ENCODE measurements at regions not wholly inside any gene's neighbourhood (a gene's known extent, or its start where the extent isn't known, plus 50 kb on each side); places are given as distances from the start of the nearest gene placed in this dataset.

GRCh38 chr17:33798308-33798707, 456.8 kb upstream of the CCL2 start:
- Histone ChIP-seq H4K5ac (ENCODE audit: low read depth, low read length) (no peak overlapping the region), H3K4ac (ENCODE audit: low read depth, low read length) (no peak overlapping the region), H2AK5ac (ENCODE audit: low read depth, low read length) (no peak overlapping the region), H3K9me1 (ENCODE audit: insufficient read depth, low read length) (no peaks in the 10 kb centered on the region), H4K91ac (ENCODE audit: insufficient read depth, low read depth, low read length) (no peak overlapping the region), H3K27me3 (ENCODE audit: control insufficient read depth, insufficient read depth, low read length) (no peaks in the 10 kb centered on the region), H3K9ac (ENCODE audit: low read depth, low read length) (no peak overlapping the region), H2BK5ac (ENCODE audit: low read depth, low read length, poor library complexity, severe bottlenecking) (no peak overlapping the region), H3K4me3 (ENCODE audit: insufficient read depth, low read depth, low read length) (no peak overlapping the region), H3K79me1 (ENCODE audit: low read depth in 1 of 2, low read length in 2 of 2) (no peaks in the 10 kb centered on the region), H3K36me3 (ENCODE audit: control insufficient read depth, insufficient read depth, low read length) (no peaks in the 10 kb centered on the region), H2AK9ac (replicated peaks; ENCODE audit: low read depth, low read length, poor library complexity) (no peak overlapping the region), H3K4me2 (ENCODE audit: low read depth, low read length) (no peak overlapping the region), H2BK20ac (ENCODE audit: low read depth, low read length) (no peak overlapping the region), H3K56ac (ENCODE audit: extremely low read depth, insufficient read depth, low read length) (no peak overlapping the region), H3K27ac (ENCODE audit: insufficient read depth, low read length) (no peak overlapping the region), H4K8ac (ENCODE audit: low read depth in 2 of 2, low read length in 2 of 2) (no peak overlapping the region), H3K14ac (replicated peaks; ENCODE audit: low read depth, low read length) (no peak overlapping the region), H2AFZ (replicated peaks; ENCODE audit: low read length, poor library complexity) (no peak overlapping the region), H2BK15ac (ENCODE audit: low read depth, low read length) (no peak overlapping the region), H4K20me1 (ENCODE audit: insufficient read depth, low read length) (no peaks in the 10 kb centered on the region), H3K4me1 (ENCODE audit: control insufficient read depth, insufficient read depth, low read length) (no peaks in the 10 kb centered on the region), H3K18ac (ENCODE audit: low read depth, low read length) (no peak overlapping the region), H2BK120ac (ENCODE audit: low read depth, low read length) (no peak overlapping the region), H3K9me3 (ENCODE audit: control insufficient read depth, insufficient read depth, low read length) (no peaks in the 10 kb centered on the region), H3K23ac (ENCODE audit: low read depth, low read length) (no peak overlapping the region)
- ATAC-seq (ENCODE audit: low read depth) (no peak), DNase-seq (no peak)
- intact Hi-C loops (cut with micrococcal nuclease) (no loop called here), dilution Hi-C loops (cut with HindIII; ENCODE audit: low sequenced_read_pairs, unreplicated experiment) (no loop called here), in situ Hi-C loops (cut with MboI; ENCODE audit: low sequenced_read_pairs) (no loop called here)
- POLR2A ChIA-PET (ENCODE audit: unreplicated experiment) = no interaction called here
- no CpG with 5 or more reads among the region's 5 CpGs for WGBS, 2 experiments (ENCODE audit: extremely low coverage in 2 of 2, insufficient read length in 1 of 2)
- no TSS peak for BruUV-seq (replicated peaks)
- CTCF ChIA-PET = no interaction called here
- no peak for TF ChIP-seq RCOR1 (IDR thresholded peaks at IDR 0.05; ENCODE audit: insufficient replicate concordance, low read length)
- TF ChIP-seq MXI1 (IDR thresholded peaks at IDR 0.05; ENCODE audit: borderline replicate concordance, low read depth, low read length) = no peak
- TF ChIP-seq POLR2A (IDR thresholded peaks at IDR 0.05; ENCODE audit: low read depth, low read length) = no peak
- TF ChIP-seq CEBPB (IDR thresholded peaks at IDR 0.05; ENCODE audit: low read depth, low read length) = no peak
- no peak for TF ChIP-seq FOS (IDR thresholded peaks at IDR 0.05; ENCODE audit: low read depth, low read length)
- no peak for TF ChIP-seq RFX5 (IDR thresholded peaks at IDR 0.05; ENCODE audit: low read depth, low read length)
- no peak for TF ChIP-seq NFE2L2 (IDR thresholded peaks at IDR 0.05; ENCODE audit: low read depth, low read length)
- no peak for TF ChIP-seq MAZ (IDR thresholded peaks at IDR 0.05; ENCODE audit: borderline replicate concordance, low read depth, low read length)
- TF ChIP-seq RAD21 (IDR thresholded peaks at IDR 0.05; ENCODE audit: low read length) = no peak
- no peak for TF ChIP-seq CHD1 (IDR thresholded peaks at IDR 0.05; ENCODE audit: low read depth, low read length)
- TF ChIP-seq CTCF (conservative IDR thresholded peaks at IDR 0.05; ENCODE audit: low read depth, low read length) = no peak
- no peak for TF ChIP-seq BHLHE40 (IDR thresholded peaks at IDR 0.05; ENCODE audit: low read depth, low read length)
- no peak for TF ChIP-seq SMC3 (IDR thresholded peaks at IDR 0.05; ENCODE audit: low read depth, low read length)
- TF ChIP-seq USF2 (IDR thresholded peaks at IDR 0.05; ENCODE audit: low read depth, low read length) = no peak
- no peak for TF ChIP-seq MAFK (IDR thresholded peaks at IDR 0.05; ENCODE audit: low read depth, low read length)
- TF ChIP-seq ELK1 (IDR thresholded peaks at IDR 0.05; ENCODE audit: borderline replicate concordance, low read depth, low read length) = no peak

All from IMR-90 (cell line).